T-helper 2 cell treated with Interferon-gamma antibody and Interleukin-4, amounts not matched to agents 5 μg/mL and 100 μg/mL, for 36 hours (primary cell): ENCODE measurements at regions not wholly inside any gene's neighbourhood (a gene's known extent, or its start where the extent isn't known, plus 50 kb on each side); places are given as distances from the start of the nearest gene placed in this dataset.

Experiments
- DNase-seq: peaks from one replicate; pipeline ENCODE4 v3.0.0; 2021; ENCODE audit warnings: low spot score
- H3K27ac Mint-ChIP-seq: one replicate; pipeline ENCODE4 v1.8.0; 2021; ENCODE audit warnings: mild to moderate bottlenecking, mixed read lengths
- H3K27me3 Mint-ChIP-seq: one replicate; pipeline ENCODE4 v1.8.0; 2021; ENCODE audit warnings: low read depth, mixed read lengths
- H3K36me3 Mint-ChIP-seq: one replicate; pipeline ENCODE4 v1.8.0; 2021; ENCODE audit warnings: low read depth, mixed read lengths
- H3K4me1 Mint-ChIP-seq: one replicate; pipeline ENCODE4 v1.8.0; 2021; ENCODE audit warnings: low read depth, mixed read lengths
- H3K4me3 Mint-ChIP-seq: one replicate; pipeline ENCODE4 v1.8.0; 2022; ENCODE audit warnings: mild to moderate bottlenecking, moderate library complexity, mixed read lengths
- H3K9me3 Mint-ChIP-seq: one replicate; pipeline ENCODE4 v1.8.0; 2021; ENCODE audit warnings: mixed read lengths

- no peak overlapping the region for H3K27ac Mint-ChIP-seq
- no peak for DNase-seq
- H3K9me3 Mint-ChIP-seq: no peaks in the 10 kb centered on the region
- no peaks in the 10 kb centered on the region for H3K27me3 Mint-ChIP-seq
- no peaks in the 10 kb centered on the region for H3K4me1 Mint-ChIP-seq
- no peaks in the 10 kb centered on the region for H3K36me3 Mint-ChIP-seq
- no peak overlapping the region for H3K4me3 Mint-ChIP-seq
These were observed 132.8 kb upstream of the SERTAD2 start for GRCh38 chr2:64786343-64787018.

- no peaks in the 10 kb centered on the region for H3K27me3 Mint-ChIP-seq
- no peaks in the 10 kb centered on the region for H3K4me1 Mint-ChIP-seq
- no peak for DNase-seq
- no peak overlapping the region for H3K4me3 Mint-ChIP-seq
- H3K9me3 Mint-ChIP-seq: no peaks in the 10 kb centered on the region
- no peak overlapping the region for H3K27ac Mint-ChIP-seq
- H3K36me3 Mint-ChIP-seq: no peaks in the 10 kb centered on the region
These were observed 133.3 kb upstream of the SERTAD2 start for GRCh38 chr2:64787019-64787365.

DNA sequence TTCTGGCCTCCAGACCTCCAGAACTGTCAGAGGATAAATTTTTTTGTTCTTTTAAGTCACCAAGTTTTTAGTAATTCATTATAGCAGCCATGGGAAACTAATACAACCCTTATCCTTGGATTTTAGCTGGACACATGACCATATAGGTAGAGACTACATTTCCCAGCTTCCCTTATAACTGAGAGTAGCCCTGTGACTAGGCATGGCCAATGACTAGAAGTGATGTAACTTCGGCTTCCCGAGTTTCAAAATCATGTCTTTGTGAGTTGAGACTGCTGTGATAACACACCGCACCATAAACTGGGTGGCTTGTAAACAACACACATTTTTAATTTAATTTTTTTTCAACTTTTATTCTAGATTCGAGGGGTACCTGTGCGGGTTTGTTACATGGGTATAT is 134.0 kb upstream of the SERTAD2 start:
- H3K4me1 Mint-ChIP-seq: no peaks in the 10 kb centered on the region
- no peak overlapping the region for H3K27ac Mint-ChIP-seq
- DNase-seq: no peak
- no peaks in the 10 kb centered on the region for H3K9me3 Mint-ChIP-seq
- peaks cover 5% of the 10 kb centered on the region for H3K27me3 Mint-ChIP-seq
- no peak overlapping the region for H3K4me3 Mint-ChIP-seq
- no peaks in the 10 kb centered on the region for H3K36me3 Mint-ChIP-seq

DNA sequence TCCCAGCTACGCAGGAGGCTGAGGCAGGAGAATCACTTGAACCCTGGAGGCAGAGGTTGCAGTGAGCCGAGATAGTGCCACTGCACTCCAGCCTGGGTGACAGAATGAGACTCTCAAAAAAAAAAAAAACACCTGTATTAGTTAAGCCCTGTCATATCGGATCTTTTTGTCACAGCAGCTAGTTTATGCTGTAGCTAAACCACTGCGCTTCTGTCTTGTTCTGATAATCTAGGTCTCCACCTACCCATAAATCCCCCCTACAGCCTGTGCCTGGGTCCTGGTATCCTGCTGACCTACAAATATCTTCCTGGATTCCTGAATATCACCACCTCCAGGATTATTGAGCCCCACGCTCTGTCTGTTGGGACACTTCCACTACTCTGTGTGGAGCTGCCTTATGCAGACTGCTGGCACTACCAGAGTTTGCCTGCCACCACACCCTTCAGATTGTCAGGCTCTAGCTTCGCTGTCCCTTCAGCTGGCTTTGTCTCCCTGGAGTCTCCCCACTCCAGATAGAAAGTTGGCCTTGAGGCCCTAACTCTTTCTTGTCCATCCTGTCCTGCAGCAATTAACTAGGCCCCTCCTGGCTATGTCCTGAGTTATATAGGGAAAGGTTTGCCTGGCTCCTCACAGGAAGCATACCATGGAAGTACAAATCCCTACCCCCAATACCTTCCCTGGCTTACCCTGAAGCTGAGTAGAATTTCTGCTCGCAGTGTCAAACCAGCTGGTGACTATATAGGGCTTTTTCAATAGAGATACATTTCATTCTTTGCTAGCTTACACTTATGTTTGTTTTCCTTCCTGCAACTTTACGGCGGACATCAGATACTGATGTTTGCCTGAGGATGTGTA is 136.0 kb upstream of the SERTAD2 start:
- H3K4me1 Mint-ChIP-seq: no peaks in the 10 kb centered on the region
- no peak for DNase-seq
- H3K36me3 Mint-ChIP-seq: no peaks in the 10 kb centered on the region
- H3K27me3 Mint-ChIP-seq: peaks cover 16% of the 10 kb centered on the region
- no peak overlapping the region for H3K4me3 Mint-ChIP-seq
- no peak overlapping the region for H3K27ac Mint-ChIP-seq
- H3K9me3 Mint-ChIP-seq: no peaks in the 10 kb centered on the region

DNA sequence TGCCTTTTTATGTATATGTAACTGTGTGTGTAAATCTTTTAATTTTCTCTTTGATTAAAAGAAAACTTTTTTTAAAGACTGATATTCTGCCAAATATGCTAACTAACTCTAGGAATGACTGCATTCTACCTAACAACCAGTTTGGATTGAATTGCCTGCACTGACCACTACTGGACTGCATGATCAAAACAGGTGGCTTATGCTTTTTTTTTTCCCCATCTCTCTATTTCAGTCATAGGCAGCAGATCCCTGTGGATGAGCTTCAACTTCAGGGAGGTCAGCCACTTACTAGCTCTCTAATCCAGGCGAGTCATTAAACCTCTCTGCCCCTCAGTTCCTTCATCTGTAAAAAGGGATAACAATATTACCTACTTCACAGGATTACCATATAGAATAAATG is 138.6 kb upstream of the SERTAD2 start:
- no peak overlapping the region for H3K27ac Mint-ChIP-seq
- H3K4me1 Mint-ChIP-seq: no peaks in the 10 kb centered on the region
- no peak for DNase-seq
- H3K9me3 Mint-ChIP-seq: no peaks in the 10 kb centered on the region
- H3K36me3 Mint-ChIP-seq: no peaks in the 10 kb centered on the region
- H3K27me3 Mint-ChIP-seq: peaks cover 16% of the 10 kb centered on the region
- H3K4me3 Mint-ChIP-seq: no peak overlapping the region

GRCh38 chr2:64792995-64793639 is 139.4 kb upstream of the SERTAD2 start:
- no peaks in the 10 kb centered on the region for H3K9me3 Mint-ChIP-seq
- H3K4me3 Mint-ChIP-seq: no peak overlapping the region
- no peak for DNase-seq
- H3K27me3 Mint-ChIP-seq: peaks cover 16% of the 10 kb centered on the region
- no peaks in the 10 kb centered on the region for H3K4me1 Mint-ChIP-seq
- no peaks in the 10 kb centered on the region for H3K36me3 Mint-ChIP-seq
- H3K27ac Mint-ChIP-seq: no peak overlapping the region

DNA sequence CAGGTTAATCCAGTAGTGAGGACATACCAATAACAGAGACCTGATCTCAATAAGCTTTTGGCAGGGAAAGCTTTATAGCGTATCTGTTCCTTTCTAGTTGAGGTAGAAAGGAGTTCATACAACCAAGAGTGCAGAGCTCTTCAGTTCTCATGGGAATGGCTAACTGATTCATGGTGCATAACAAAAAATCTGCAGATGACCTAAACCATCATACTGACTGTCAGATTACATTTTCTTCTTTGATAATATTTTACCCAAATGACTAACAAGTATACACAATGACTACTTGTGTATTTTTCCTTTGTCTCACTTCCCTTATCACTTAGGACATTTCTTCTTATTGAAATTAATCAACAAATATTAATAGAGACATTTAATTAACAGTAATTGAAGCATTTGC is 140.0 kb upstream of the SERTAD2 start:
- Mint-ChIP-seq H3K27ac (no peak overlapping the region), H3K9me3 (no peaks in the 10 kb centered on the region), H3K36me3 (no peaks in the 10 kb centered on the region), H3K4me1 (no peaks in the 10 kb centered on the region), H3K27me3 (peaks cover 20% of the 10 kb centered on the region), H3K4me3 (no peak overlapping the region)
- no peak for DNase-seq

DNA sequence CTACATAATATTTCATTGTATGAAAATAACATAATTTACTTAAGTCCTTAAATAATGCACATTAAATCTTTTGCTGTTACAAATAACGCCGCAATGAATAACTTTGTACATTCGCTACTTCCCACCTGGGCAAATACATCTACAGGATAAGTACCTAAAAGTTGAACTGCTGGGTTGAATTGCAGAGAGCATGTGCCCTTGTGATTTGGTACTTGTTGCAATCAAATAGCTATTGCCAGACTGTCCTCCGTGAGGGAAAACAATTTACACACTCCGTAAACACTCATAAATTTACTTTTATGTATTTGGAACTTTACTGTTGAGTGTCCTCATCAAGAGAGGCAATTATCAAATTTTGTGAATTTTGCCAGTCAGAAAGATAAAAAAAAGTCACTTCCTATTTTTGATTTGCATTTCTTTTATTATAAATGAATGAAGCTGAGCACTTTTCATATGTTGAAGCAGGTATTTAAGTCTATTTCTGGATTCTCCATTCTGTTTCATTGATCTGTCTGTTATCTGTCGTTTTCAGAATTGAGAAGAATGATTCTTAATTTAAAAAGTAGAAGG is 140.8 kb upstream of the SERTAD2 start:
- Mint-ChIP-seq H3K36me3 (no peaks in the 10 kb centered on the region), H3K4me3 (no peak overlapping the region), H3K9me3 (no peaks in the 10 kb centered on the region)

GRCh38 chr2:64795024-64795592 is 141.4 kb upstream of the SERTAD2 start:
- Mint-ChIP-seq H3K27me3 (peaks cover 20% of the 10 kb centered on the region), H3K9me3 (no peaks in the 10 kb centered on the region), H3K4me3 (no peak overlapping the region), H3K27ac (no peak overlapping the region), H3K36me3 (no peaks in the 10 kb centered on the region), H3K4me1 (no peaks in the 10 kb centered on the region)
- no peak for DNase-seq

More for the DNA sequence above, 140.8 kb upstream of the SERTAD2 start:
- DNase-seq: no peak
- H3K27ac Mint-ChIP-seq: no peak overlapping the region
- peaks cover 20% of the 10 kb centered on the region for H3K27me3 Mint-ChIP-seq
- H3K4me1 Mint-ChIP-seq: no peaks in the 10 kb centered on the region

DNA sequence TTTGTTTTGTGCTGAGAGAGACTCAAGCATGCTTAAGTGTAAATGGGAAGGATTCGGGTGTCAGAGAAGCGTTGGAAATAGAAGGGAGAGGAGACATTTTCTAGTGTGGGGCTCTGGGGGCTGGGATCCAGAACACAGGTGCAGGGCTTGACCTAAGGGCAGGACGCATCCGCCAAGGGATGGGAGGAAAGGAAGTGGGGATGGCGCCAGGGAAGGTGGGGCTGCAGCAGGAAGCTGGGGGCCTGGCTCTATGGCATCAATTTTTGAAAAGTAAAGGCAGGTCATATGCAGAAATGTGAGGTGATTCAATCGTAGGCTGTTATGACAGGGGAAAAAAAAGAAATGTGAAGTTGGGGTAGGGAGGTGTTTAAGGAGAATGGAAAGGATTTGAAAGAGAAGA is 143.2 kb upstream of the SERTAD2 start:
- H3K9me3 Mint-ChIP-seq: no peaks in the 10 kb centered on the region
- no peaks in the 10 kb centered on the region for H3K4me1 Mint-ChIP-seq
- peaks cover 20% of the 10 kb centered on the region for H3K27me3 Mint-ChIP-seq
- H3K36me3 Mint-ChIP-seq: no peaks in the 10 kb centered on the region
- no peak overlapping the region for H3K27ac Mint-ChIP-seq
- no peak for DNase-seq
- H3K4me3 Mint-ChIP-seq: no peak overlapping the region

- peaks cover 11% of the 10 kb centered on the region for H3K27me3 Mint-ChIP-seq
These were observed 144.3 kb upstream of the SERTAD2 start for GRCh38 chr2:64797881-64798575.

DNA sequence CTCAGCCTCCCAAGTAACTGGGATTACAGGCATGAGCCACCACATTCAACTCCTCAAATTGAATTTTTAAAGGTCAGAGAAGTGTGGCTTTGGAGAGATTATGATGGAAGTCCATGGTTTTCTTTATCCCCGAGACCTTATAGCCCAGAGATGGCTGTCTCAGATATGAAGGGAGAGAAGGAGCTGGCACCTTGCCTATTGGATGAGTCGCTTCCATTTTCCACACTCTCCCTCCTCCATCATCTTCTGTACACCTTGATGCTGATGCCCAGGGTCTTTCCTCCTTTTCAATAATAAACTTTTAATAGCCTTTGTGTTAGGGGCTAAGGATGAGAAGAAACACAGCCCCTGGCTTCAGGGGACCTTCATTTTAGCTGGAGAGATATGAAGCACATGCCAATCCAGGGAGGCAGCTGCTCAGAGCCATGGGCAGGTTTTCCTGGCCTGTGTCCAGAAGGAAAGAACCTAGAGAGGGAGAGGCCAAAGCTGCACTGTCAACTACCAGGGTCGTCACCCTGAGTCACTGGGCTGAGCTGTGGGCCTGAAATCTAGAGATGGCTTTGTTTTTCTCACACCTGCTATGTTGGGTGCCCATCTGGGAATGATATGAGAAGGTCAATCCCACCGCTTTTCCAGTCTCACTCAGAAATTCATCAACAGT is 146.0 kb upstream of the SERTAD2 start:
- H3K4me1 Mint-ChIP-seq: no peaks in the 10 kb centered on the region
- no peak overlapping the region for H3K27ac Mint-ChIP-seq
- no peak overlapping the region for H3K4me3 Mint-ChIP-seq
- no peak for DNase-seq
- H3K27me3 Mint-ChIP-seq: peaks cover 3% of the 10 kb centered on the region
- H3K36me3 Mint-ChIP-seq: no peaks in the 10 kb centered on the region
- H3K9me3 Mint-ChIP-seq: no peaks in the 10 kb centered on the region

More at GRCh38 chr2:64797881-64798575, 144.3 kb upstream of the SERTAD2 start:
- Mint-ChIP-seq H3K36me3 (no peaks in the 10 kb centered on the region), H3K27ac (no peak overlapping the region), H3K4me1 (no peaks in the 10 kb centered on the region), H3K9me3 (no peaks in the 10 kb centered on the region), H3K4me3 (no peak overlapping the region)
- no peak for DNase-seq

DNA sequence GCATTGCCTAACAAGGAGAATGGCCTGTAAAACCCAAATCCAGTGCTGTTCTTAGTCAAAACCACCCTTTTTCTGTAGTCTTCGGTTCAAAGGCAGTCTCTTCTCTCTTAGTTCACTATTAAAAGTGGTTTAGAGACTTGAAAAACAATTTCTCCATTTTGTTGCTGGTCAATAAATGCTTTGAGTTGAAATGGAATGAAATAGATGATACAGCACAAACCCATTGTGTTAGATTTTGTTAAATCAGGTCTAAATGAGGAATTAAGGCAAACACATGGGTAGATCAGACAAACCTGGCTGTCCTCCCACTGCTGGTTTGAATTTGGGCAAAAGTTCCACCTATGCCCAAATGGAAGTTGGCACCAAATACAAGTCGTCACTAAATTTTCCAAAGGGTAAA is 150.1 kb upstream of the SERTAD2 start:
- Mint-ChIP-seq H3K9me3 (no peaks in the 10 kb centered on the region), H3K27ac (no peak overlapping the region)

More for the DNA sequence above, 150.1 kb upstream of the SERTAD2 start:
- H3K27me3 Mint-ChIP-seq: no peaks in the 10 kb centered on the region
- peaks cover 13% of the 10 kb centered on the region for H3K4me1 Mint-ChIP-seq
- no peaks in the 10 kb centered on the region for H3K36me3 Mint-ChIP-seq
- no peak overlapping the region for H3K4me3 Mint-ChIP-seq
- DNase-seq: no peak
